C4-2B (cell line): ENCODE measurements at regions not wholly inside any gene's neighbourhood (a gene's known extent, or its start where the extent isn't known, plus 50 kb on each side); places are given as distances from the start of the nearest gene placed in this dataset.

Experiments used
- ZFX ChIP-seq: fragments of 450-650 bp; IDR thresholded peaks from 2 replicates; pipeline ENCODE4 v1.6.1; 2017
- TF ChIP-seq, protein P1 (sequence below): fragments of 450-650 bp; conservative IDR thresholded peaks from 2 replicates; pipeline ENCODE4 v1.5.1; 2017; ENCODE audit warnings: mild to moderate bottlenecking

DNA sequence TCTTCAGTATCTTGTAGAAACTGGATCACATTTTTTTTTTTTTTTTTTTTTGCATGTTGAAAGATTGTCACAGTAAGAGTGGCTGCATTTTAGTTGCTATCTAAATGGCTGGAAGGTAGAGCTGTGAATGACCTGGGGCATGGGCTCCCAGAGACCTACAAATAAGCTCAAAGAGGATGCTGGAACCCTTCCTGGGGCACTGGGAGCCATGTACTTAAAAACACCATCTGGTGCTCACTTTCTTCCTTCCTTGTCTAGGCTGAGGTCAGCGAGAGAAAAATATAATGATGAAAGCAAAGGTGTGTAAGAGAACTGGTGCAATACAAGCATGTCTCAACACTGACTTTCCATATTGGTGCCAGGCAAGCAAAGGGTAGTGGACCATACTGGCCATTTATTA lies 323.9 kb downstream of the SV2B start:
- TF ChIP-seq, protein P1, sequence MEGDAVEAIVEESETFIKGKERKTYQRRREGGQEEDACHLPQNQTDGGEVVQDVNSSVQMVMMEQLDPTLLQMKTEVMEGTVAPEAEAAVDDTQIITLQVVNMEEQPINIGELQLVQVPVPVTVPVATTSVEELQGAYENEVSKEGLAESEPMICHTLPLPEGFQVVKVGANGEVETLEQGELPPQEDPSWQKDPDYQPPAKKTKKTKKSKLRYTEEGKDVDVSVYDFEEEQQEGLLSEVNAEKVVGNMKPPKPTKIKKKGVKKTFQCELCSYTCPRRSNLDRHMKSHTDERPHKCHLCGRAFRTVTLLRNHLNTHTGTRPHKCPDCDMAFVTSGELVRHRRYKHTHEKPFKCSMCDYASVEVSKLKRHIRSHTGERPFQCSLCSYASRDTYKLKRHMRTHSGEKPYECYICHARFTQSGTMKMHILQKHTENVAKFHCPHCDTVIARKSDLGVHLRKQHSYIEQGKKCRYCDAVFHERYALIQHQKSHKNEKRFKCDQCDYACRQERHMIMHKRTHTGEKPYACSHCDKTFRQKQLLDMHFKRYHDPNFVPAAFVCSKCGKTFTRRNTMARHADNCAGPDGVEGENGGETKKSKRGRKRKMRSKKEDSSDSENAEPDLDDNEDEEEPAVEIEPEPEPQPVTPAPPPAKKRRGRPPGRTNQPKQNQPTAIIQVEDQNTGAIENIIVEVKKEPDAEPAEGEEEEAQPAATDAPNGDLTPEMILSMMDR: no peak
- no peak for TF ChIP-seq ZFX
